ENCODE measurements at regions not wholly inside any gene's neighbourhood (a gene's known extent, or its start where the extent isn't known, plus 50 kb on each side); places are given as distances from the start of the nearest gene placed in this dataset.
"Not testable (repeated sequence)": the region's sequence is repeated elsewhere in the genome, so short reads cannot be mapped to it uniquely, and the experiment has no call there.

DNA sequence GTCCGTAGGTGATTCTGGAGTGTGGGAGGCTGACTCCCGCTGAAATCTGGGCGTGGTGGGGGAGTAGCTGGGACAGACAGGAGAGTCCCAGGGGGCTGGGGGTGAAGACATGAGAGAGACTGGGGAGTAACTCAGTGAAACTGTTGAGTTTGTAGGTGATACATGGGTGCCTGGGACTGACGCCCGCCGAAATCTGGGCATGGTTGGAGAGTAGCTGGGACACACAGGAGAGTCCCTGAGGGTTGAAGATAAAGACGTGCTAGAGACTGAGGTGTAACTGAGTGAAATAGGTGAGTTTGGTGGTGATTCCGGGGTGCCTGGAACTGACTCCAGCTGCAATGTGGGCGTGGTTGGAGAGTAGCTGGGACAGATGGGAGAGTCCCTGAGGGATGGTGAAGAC, 299.8 kb downstream of the CWH43 start:
- DNase-seq (ENCODE audit: low spot score); intact Hi-C loops (cut with DNase I); ATAC-seq: not testable (repeated sequence)

GRCh38 chr4:49286926-49287745, 301.1 kb downstream of the CWH43 start:
- intact Hi-C loops (cut with DNase I); ATAC-seq: not testable (repeated sequence)
- DNase-seq (ENCODE audit: low spot score): peak; percentile 59

DNA sequence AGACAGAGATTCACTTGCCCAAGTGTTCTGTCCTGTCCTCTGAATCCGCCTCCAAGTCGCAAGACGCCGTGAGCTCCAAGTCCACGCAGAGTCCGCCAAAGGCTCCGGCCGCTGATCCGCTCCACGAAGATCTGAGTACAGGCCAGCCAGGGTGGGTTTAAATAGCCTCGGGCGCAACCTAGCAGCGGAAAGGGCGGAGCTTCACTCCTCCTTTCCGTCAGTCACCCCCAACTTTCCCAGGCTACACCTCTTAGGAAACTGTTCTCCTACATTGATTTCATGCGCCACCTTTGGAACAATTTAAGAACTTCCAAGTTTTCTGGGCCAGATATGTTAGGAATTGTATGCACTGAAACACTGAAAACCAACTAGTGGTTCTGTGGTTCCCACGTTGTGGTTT, 301.8 kb downstream of the CWH43 start:
- intact Hi-C loops (cut with DNase I); ATAC-seq: not testable (repeated sequence)
- peak; percentile 67 for DNase-seq (ENCODE audit: low spot score)

GRCh38 chr4:49288796-49289195, 302.7 kb downstream of the CWH43 start:
- DNase-seq (ENCODE audit: low spot score): peak; percentile 59
- ATAC-seq; intact Hi-C loops (cut with DNase I): not testable (repeated sequence)

- ATAC-seq; DNase-seq (ENCODE audit: low spot score); intact Hi-C loops (cut with DNase I): not testable (repeated sequence)
These were observed 328.7 kb downstream of the CWH43 start for GRCh38 chr4:49314815-49315214.

DNA sequence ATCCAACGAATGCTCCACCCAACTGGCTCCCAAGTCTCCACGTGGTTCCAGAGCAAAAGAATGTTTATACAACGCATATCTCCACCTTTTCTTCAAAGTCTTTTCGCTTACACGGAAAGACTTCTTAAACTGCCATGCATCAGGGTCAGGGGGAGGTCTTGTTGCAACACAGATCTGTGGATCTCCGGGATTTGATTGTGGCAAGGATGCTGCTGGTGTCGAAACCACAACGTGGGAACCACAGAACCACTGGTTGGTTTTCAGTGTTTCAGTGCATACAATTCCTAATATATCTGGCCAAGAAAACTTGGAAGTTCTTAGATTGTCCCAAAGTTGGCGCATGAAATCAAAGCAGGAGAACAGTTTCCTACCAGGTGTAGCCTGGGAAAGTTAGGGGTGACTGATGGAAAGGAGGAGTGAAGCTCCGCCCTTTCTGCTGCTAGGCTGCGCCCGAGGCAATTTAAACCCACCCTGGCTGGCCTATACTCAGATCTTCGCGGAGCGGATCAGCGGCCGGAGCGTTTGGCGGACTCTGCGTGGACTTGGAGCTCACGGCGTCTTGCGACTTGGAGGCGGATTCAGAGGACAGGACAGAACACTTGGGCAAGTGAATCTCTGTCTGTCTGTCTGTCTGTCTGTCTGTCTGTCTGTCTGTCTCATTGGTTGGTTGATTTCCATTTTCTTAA, 334.8 kb downstream of the CWH43 start:
- ATAC-seq; intact Hi-C loops (cut with DNase I); DNase-seq (ENCODE audit: low spot score): not testable (repeated sequence)

GRCh38 chr4:49321511-49322300, 335.6 kb downstream of the CWH43 start:
- ATAC-seq; intact Hi-C loops (cut with DNase I); DNase-seq (ENCODE audit: low spot score): not testable (repeated sequence)

DNA sequence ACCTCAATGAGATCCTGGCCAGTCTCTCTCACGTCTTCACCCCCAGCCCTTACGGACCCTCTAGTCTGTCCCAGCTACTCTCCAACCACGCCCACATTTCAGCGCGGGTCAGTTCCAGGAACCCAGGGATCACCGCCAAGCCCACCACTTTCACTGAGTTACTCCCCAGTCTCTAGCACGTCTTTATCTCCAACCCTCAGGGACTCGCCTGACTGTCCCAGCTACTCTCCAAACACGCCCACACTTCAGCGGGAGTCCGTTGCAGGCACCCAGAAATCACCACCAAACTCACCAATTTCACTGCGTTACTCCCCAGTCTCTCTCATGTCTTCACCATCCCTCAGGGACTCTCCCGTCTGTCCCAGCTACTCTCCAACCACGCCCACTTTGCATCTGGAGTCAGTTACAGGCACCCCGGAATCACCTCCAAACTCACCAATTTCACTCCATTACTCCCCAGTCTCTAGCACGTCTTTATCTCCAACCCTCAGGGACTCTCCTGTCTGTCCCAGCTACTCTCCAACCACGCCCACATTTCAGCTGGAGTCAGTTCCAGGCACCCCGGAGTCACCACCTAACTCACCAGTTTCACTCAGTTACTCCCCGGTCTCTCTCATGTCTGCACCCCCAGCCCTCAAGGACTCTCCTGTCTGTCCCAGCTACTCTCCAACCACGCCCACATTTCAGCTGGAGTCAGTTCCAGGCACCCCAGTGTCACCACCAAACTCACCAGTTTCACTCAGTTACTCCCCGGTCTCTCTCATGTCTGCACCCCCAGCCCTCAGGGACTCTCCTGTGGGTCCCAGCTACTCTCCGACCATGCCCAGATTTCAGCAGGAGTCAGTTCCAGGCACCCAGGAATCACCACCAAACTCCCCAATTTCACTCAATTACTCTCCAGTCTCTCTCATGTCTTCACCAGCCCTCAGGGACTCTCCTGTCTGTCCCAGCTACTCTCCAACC, 336.8 kb downstream of the CWH43 start:
- ATAC-seq; DNase-seq (ENCODE audit: low spot score); intact Hi-C loops (cut with DNase I): not testable (repeated sequence)

DNA sequence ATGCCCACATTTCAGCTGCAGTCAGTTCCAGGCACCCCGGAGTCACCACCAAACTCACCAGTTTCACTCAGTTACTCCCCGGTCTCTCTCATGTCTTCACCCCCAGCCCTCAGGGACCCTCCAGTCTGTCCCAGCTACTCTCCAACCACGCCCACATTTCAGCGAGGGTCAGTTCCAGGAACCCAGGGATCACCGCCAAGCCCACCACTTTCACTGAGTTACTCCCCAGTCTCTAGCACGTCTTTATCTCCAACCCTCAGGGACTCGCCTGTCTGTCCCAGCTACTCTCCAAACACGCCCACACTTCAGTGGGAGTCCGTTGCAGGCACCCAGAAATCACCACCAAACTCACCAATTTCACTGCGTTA, 337.5 kb downstream of the CWH43 start:
- ATAC-seq; intact Hi-C loops (cut with DNase I); DNase-seq (ENCODE audit: low spot score): not testable (repeated sequence)

Measured in sciatic nerve (tissue), 2 donors.